NCI-H510A (cell line): ENCODE measurements at regions not wholly inside any gene's neighbourhood (a gene's known extent, or its start where the extent isn't known, plus 50 kb on each side); places are given as distances from the start of the nearest gene placed in this dataset.
A peak's percentile ranks its signal among the peaks of the same experiment; 100 is the strongest.

Experiments
- DNase-seq: peaks from one replicate; lab custom pipeline; 2025; lab: John Stamatoyannopoulos, UW

DNA sequence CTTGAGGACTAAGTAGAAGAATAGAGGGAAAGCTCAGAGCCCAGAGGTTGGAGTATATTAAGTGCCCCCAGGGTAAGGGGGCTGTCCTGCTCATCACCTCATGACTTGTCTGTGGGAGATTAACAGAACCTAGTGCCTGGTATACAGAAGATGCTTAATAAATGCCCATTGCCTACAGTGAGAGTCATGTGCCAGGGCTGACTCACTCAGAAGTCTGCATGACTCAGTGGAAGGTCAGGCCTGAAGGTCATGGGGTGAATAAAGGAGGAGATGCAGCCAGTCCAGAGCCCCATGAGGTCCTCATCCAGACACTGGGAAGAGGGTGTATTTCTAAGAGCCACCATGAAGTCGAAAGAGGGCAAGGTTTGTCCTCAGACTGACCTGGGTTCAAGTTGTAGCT lies 62.5 kb upstream of the TLE3 start:
- DNase-seq, result no peak

DNA sequence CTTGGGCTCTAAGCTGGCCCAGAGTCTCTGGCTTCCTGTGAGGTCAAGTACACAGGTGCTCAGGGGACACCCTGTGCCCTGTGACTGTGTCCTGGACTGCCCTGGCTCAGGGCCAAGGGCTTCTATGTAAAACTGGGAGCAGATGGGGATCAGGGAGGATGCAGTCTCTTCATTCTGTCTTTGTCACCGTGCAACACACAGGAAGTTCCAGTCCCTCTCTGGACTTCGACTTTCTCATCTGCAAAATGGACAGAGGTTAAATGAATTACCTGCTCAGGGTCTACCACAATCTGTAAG lies 61.9 kb upstream of the TLE3 start:
- no peak for DNase-seq

DNA sequence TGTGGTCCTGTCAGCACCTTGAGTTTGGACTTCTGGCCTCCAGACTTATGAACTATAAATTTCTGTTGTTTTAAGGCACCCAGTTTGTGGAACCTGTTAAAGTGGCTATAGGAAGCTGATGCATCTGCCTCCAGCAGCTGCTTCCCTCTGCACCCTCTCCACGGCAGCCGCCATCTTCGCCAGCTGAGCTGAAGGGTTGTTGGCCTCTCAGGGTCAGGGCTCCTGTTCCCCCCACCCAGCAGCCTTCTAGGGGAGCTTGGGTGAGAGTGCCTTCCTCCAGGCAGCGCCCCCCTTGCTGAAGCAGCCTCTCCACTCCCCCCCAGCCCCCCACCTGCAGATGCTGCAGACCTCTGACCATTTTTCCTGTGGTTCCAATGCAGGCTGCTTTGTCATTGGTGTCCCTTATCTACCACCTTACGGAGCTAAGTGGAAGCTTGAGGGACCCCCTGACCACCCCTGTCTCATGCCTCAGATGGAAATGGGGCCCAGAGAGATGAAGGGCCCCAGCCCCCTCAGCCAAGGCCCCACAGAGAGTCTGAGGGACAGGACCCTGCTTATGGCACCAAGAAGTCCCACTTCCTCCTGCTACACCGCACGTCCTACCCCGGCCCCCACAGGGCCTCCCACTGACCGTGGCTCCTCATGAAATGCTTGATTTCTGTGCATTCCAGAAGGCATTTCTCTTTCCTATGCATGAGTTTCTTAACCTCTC lies 61.4 kb upstream of the TLE3 start:
- DNase-seq, result no peak

DNA sequence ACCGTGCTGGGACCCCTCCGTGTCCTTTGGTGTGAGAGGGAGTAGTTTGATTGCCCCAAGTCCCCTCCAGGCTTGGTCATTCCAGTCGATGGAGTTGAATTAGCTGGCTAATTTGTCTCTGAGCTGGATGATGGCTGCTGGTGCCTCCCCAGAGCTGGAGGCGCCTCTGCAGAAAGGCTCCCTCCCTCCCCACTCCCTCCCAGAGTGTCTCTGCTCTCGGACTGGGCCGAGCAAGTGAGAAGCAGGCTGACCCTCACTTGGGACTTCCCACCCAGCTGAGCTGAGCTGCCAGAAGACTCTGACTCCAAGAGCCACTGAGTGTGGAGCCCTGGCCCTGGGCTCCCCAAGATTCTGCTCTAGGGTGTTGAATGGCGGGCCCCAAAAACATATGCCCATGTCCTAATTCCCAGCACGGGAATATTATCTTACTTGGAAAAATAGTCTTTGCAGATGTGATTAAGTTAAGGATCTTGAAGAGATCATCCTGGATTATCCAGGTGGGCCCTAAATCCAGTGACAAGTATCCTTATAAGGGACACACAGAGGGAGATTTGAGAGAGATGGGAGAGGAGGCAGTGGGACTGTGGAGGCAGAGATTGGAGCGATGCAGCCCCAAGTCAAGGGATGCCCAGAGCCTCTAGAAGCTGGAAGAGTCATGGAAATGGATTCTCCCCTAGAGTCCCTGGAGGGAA lies 60.7 kb upstream of the TLE3 start:
- DNase-seq, result no peak

DNA sequence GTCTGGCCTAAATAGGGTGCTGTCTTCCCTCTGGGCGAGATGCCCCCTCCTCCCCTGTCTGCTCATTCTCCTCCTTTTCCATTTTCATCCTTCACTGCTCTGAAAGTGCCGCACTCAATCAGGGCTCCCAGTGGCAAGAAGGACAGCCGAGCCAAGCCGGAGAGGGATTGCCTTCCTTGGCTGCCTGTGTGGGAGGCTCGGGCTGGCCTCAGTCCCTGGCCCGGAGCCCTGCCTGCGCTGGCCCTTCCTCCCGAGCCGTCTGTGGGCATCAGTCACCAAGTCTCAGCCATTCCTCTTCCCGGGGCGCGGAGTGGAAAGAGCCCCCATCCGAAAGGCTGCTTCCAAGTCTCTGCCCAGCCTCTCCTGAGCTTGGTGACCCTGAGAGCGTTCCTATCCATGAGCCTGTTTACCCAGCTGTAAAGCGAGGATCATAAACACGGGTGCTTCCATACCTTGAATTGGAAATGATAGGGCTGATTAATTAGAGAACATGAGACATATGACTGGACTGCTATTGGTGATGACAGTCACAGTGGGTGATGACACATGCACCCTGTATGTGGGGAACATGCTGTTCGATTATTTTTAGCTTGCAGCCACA lies 59.1 kb upstream of the TLE3 start:
- no peak for DNase-seq

DNA sequence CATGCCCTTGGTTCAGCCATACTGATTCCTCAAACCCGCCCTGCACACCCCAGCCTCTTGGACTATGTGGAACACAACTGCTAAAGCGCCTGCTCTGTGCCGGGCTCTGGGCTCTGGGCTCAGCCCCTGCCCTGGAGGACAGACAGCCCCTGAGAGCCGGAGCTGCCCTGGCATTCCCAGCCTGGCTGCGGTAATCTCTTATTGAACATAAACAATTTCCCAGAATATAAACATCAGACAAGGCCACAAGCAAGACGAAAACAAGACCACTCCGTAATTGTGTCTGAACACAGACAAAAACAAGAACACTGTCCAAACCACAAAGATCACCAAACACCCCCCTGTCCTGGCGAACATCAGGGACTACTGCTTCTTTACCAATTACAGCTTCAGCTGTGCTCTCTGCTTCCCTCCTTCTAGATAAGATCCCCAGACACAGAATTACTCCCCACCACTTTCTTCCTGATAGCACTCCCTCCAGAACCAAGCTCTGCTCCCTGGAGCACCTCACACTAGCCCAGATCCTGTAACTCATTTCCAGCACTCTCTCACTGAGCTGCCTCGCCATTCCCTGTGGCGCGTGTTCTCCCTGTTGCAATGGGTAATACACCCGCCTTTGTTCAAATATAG lies 57.1 kb upstream of the TLE3 start:
- no peak for DNase-seq

DNA sequence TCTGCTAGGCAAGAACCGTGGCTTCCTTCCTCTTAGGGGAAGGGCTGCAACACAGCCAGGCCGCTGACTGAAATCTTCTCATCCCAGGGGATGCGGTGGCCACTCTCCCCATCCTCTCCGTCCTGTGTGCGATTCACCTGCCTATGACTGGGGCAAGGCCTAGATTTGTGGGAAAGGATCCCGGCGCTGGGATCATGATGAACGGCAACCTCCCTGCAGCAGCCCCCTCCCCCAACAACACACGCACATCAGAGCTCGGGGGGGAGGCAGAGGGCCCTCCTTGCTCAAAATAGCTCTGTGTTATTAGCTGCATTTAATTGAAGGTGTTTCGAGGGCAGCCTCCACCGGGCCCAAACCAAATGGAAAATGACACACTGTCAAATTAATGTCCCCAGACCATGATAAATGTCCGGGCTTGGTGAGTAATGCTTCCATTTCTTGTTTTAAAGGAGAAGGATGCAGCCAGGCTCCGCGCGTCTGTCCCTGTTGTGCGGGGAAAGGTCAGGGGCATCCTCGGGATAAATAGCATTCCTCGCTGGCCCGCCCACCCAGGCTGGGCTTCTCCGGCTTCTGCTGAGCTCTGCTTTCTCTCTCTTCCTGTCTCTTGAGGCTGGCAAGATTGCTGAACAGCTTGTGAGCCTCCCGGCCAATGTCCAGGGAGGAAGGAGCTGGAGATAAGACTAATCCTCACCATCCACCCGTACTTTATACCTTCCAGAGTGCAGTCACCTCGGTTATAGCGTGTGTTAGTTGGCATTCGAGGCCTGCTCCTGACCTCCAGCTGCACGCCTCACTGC lies 56.4 kb upstream of the TLE3 start:
- DNase-seq, result no peak

DNA sequence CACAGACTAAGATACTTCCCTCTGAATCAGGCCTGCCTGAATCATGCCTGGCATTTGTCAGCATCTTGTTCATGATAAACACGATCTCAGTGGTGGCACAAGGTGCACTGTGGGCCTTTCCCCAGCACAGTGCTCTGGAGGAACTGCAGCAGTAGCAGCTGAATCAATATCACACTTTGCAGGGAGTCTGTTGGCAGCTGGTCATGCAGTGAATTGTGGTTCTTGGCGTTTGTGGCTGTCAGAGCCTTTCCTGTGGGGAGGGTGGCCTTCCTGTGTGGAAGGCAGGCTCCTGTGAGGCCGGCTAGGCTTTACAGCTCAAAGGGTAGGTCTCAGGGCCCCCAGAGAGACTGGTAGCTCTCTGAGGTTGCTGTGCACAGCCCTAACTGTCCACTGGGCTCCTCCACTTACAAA lies 54.4 kb upstream of the TLE3 start:
- peak; percentile 64 for DNase-seq

DNA sequence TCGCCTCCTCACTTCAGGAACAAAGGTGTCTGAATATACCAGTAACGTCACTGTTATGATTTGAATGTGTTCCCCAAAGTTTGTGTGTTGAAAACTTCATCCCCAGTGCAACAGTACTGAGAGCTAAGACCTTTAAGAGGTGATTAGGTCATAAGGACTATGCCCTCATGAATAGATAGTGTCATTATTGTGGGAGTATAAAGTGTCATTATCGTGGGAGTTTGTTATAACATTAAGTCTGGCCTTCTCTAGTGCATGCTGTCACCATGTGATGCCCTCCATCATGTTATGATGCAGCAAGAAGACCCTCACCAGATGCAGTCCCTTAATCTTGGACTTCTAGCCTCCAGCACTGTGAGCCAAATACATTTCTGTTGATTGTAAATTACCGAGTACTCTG lies 53.7 kb upstream of the TLE3 start:
- no peak for DNase-seq

DNA sequence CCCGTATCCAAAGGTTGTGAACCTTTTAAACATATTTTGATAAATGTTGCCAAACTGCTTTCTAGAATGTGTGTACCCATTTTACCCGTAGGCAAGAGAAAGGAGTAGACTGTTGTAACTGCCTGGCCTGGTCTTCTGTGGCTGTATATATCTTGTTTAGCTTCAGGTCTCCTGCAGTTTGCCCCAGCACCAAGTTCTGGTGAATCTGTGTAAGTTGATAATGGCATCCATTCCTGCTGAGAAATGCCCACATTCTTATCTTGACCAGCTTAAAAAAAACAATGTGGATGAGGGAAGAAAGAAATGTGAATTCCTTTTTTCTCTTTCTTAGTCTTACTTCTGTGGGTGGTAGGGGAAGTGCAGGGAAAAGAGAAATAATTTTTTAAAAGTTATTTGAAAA lies 53.3 kb upstream of the TLE3 start:
- no peak for DNase-seq

DNA sequence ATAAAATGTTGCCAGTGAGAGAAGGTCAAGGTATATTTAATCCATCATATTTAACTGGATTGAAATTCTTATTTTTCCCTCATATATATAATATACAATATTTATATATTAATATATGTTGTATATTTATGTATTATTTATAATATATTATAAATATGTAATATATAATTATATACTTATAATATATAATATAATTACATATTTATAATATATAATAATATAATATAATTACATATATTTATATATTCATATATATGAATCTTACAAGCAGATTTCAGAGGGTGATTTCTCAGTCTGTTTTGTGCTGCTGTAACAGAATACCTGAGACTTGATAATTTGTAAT lies 52.7 kb upstream of the TLE3 start:
- DNase-seq, result no peak

DNA sequence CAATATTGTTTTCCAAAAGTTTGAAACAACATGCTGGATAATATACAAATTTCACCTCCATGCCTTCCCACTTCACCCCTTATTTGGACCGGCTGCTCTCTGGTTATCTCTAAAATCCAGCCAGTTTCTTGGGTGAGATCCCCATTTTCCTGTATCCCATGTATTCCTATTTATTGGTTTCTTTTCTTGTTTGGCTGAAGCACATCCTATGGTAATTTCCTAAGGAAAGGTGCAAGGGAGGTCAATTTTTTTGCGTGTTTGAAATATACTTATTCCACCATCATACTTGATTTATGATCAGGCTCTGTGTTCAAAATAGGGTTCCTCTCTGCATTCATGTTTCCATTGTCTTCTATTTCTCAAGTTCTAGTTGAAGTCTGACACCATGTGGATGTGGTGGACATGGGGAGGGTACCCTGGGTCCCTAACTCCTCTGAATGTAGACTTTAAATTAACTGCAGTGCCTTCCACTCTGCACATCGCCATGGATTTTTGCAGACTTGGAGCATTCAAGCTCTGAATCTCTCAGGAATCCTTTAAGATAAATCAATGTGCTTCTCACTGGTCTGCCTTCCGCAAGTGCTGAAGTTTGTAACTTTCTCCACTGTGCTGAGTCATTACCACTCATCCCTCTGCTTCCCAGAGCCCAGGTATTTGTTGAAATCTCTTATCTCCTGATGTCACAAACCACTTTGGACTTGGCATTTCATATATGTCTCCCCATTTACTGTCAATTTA lies 52.1 kb upstream of the TLE3 start:
- no peak for DNase-seq

DNA sequence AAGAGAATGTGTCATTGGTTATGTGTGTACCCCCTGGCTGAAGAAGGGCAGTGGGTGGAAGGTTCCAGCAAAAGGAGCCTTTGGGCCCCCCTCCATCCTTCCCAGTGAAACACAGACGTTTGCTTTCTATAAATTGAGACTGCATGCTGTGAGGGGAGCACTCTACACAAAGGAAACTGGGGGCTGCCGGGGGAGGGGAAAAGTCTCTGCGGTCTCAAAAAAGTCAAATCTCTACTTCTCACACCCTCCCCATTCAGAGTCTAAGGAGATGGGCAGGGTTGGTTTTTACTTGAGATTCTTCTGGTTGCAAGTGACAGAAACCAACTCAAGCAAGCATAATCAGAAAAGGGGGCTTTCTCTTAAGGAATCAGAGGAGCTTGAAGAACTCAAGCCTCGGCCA lies 50.1 kb upstream of the TLE3 start:
- no peak for DNase-seq
